H1 (cell line): ENCODE measurements at regions not wholly inside any gene's neighbourhood (a gene's known extent, or its start where the extent isn't known, plus 50 kb on each side); places are given as distances from the start of the nearest gene placed in this dataset.

Source experiments
- CTCF ChIA-PET: fragments of 300-600 bp; sonication (Branson Sonifier 250); formaldehyde crosslinking; loops from one replicate; lab custom pipeline; 2021; ENCODE audit not compliant: partially characterized antibody; lab: Charles Lee
- POLR2A ChIA-PET: fragments of 300-600 bp; sonication (Branson Sonifier 250); formaldehyde crosslinking; loops from one replicate; lab custom pipeline; 2021; ENCODE audit warnings: inconsistent platforms; ENCODE audit not compliant: partially characterized antibody; lab: Charles Lee
- DNase-seq, 2 experiments: peaks; one replicate each; pipeline versions ENCODE4 v3.0.0 to v3.0.0-alpha.2; 2010 to 2022; ENCODE audit warnings: low spot score in 2 of 2, low read depth in 1 of 2, mixed read lengths in 1 of 2
- FAIRE-seq: peaks from 2 replicates; lab custom pipeline; 2011; peaks lifted over from hg19 to GRCh38; lab: Jason Lieb, UNC
- H2AFZ ChIP-seq: 2 replicates; pipeline ENCODE4 v1.8.1; 2012; ENCODE audit warnings: low read length, inconsistent platforms
- H2AK5ac ChIP-seq: 2 replicates; pipeline ENCODE4 v1.6.1; 2013; ENCODE audit warnings: low read depth, low read length
- H2BK120ac ChIP-seq: replicated peaks from 2 replicates; pipeline ENCODE3; 2013; ENCODE audit warnings: low read depth, low read length, inconsistent platforms
- H2BK12ac ChIP-seq: 2 replicates; pipeline ENCODE4 v1.6.1; 2013; ENCODE audit warnings: low read depth, low read length
- H2BK15ac ChIP-seq: 2 replicates; pipeline ENCODE4 v1.6.1; 2013; ENCODE audit warnings: low read length
- H2BK20ac ChIP-seq: 2 replicates; pipeline ENCODE4 v1.6.1; 2013; ENCODE audit warnings: low read length
- H2BK5ac ChIP-seq: 2 replicates; pipeline ENCODE4 v1.6.1; 2013; ENCODE audit warnings: low read depth, low read length
- H3K14ac ChIP-seq: 2 replicates; pipeline ENCODE4 v1.6.1; 2013; ENCODE audit warnings: inconsistent platforms; ENCODE audit not compliant: insufficient read length
- H3K18ac ChIP-seq: 2 replicates; pipeline ENCODE4 v1.6.1; 2013; ENCODE audit warnings: low read length; ENCODE audit errors: extremely low read depth
- H3K23ac ChIP-seq: 2 replicates; pipeline ENCODE4 v1.6.1; 2013; ENCODE audit warnings: inconsistent platforms; ENCODE audit not compliant: insufficient read length
- H3K23me2 ChIP-seq: 2 replicates; pipeline ENCODE4 v1.6.1; 2013; ENCODE audit warnings: low read depth, low read length
- H3K27ac ChIP-seq: 2 replicates; pipeline ENCODE4 v1.6.1; 2011; ENCODE audit warnings: low read depth, low read length, inconsistent platforms
- H3K27me3 ChIP-seq, 4 experiments: replicated peaks in 1 of 4; 1 replicate in 1 of 4; 2 replicates in 3 of 4; pipeline versions ENCODE4 v1.6.1 to v1.8.1; 2011 to 2013; ENCODE audit warnings: low read length in 3 of 4, mild to moderate bottlenecking in 3 of 4, inconsistent platforms in 2 of 4, mixed read lengths in 2 of 4, moderate library complexity in 1 of 4; ENCODE audit not compliant: control insufficient read depth in 3 of 4, insufficient read depth in 3 of 4; ENCODE audit errors: extremely low read depth in 1 of 4
- H3K36me3 ChIP-seq, 4 experiments: 2 replicates each; pipeline versions ENCODE4 v1.6.1 to v1.8.1; 2011 to 2013; ENCODE audit warnings: mild to moderate bottlenecking in 4 of 4, low read length in 3 of 4, moderate library complexity in 2 of 4, control low read depth in 1 of 4, inconsistent platforms in 1 of 4; ENCODE audit not compliant: insufficient read depth in 4 of 4, control insufficient read depth in 2 of 4
- H3K4ac ChIP-seq: replicated peaks from 2 replicates; pipeline ENCODE3; 2013; ENCODE audit warnings: low read length, low read depth, mixed read lengths, inconsistent platforms; ENCODE audit not compliant: insufficient read length
- H3K4me1 ChIP-seq, 4 experiments: replicated peaks in 1 of 4; 1 replicate in 1 of 4; 2 replicates in 3 of 4; pipeline versions ENCODE4 v1.6.1 to v1.8.1; 2011 to 2013; ENCODE audit warnings: low read length in 3 of 4, inconsistent platforms in 2 of 4, mixed read lengths in 1 of 4; ENCODE audit not compliant: insufficient read depth in 4 of 4, control insufficient read depth in 3 of 4
- H3K4me2 ChIP-seq, 2 experiments: 2 replicates each; pipeline versions ENCODE4 v1.6.1 to v1.8.1; 2011 to 2013; ENCODE audit warnings: low read depth in 2 of 2, low read length in 2 of 2, control low read depth in 1 of 2, inconsistent platforms in 1 of 2, mild to moderate bottlenecking in 1 of 2; ENCODE audit not compliant: insufficient read depth in 1 of 2
- H3K4me3 ChIP-seq, 4 experiments: fragments of 200-600, 300-600 bp in 1 of 4; sonication (generic), shearing (Covaris generic), sonication (Bioruptor Twin) in 1 of 4; 2 replicates each; pipeline versions ENCODE4 v1.5.1 to v1.8.1; 2011 to 2016; ENCODE audit warnings: low read length in 4 of 4, low read depth in 3 of 4, control low read depth in 2 of 4, inconsistent platforms in 2 of 4, mild to moderate bottlenecking in 2 of 4, mixed read lengths in 1 of 4, moderate library complexity in 1 of 4; ENCODE audit not compliant: insufficient read depth in 2 of 4; ENCODE audit errors: extremely low read depth in 1 of 4
- H3K56ac ChIP-seq: replicated peaks from 2 replicates; pipeline ENCODE3; 2013; ENCODE audit warnings: low read depth, mild to moderate bottlenecking, mixed read lengths, low read length, inconsistent platforms; ENCODE audit not compliant: insufficient read length
- H3K79me1 ChIP-seq: 2 replicates; pipeline ENCODE4 v1.6.1; 2013; ENCODE audit warnings: low read depth, low read length, control low read depth
- H3K79me2 ChIP-seq, 2 experiments: 2 replicates each; pipeline versions ENCODE4 v1.6.1 to v1.8.1; 2012 to 2013; ENCODE audit warnings: low read length in 2 of 2, mild to moderate bottlenecking in 2 of 2, inconsistent platforms in 1 of 2; ENCODE audit not compliant: insufficient read depth in 2 of 2, control insufficient read depth in 1 of 2
- H3K9ac ChIP-seq, 4 experiments: replicated peaks in 1 of 4; 1 replicate in 1 of 4; 2 replicates in 3 of 4; pipeline versions ENCODE4 v1.6.1 to v1.8.1; 2011 to 2013; ENCODE audit warnings: low read depth in 3 of 4, low read length in 3 of 4, control low read depth in 2 of 4, mild to moderate bottlenecking in 2 of 4, moderate library complexity in 2 of 4, inconsistent platforms in 1 of 4; ENCODE audit errors: extremely low read depth in 1 of 4
- H3K9me3 ChIP-seq, 2 experiments: 2 replicates each; pipeline versions ENCODE4 v1.6.1 to v1.8.1; 2012 to 2013; ENCODE audit warnings: mild to moderate bottlenecking in 2 of 2, moderate library complexity in 2 of 2, control low read depth in 1 of 2, inconsistent platforms in 1 of 2, low read depth in 1 of 2, low read length in 1 of 2, mixed read lengths in 1 of 2; ENCODE audit not compliant: insufficient read depth in 2 of 2
- H4K20me1 ChIP-seq, 2 experiments: replicated peaks in 1 of 2; 2 replicates each; pipeline versions ENCODE3 to v1.8.1; 2011 to 2013; ENCODE audit warnings: inconsistent platforms in 2 of 2, low read length in 2 of 2, mild to moderate bottlenecking in 1 of 2; ENCODE audit not compliant: insufficient read depth in 2 of 2, control insufficient read depth in 1 of 2
- H4K5ac ChIP-seq: 2 replicates; pipeline ENCODE4 v1.6.1; 2013; ENCODE audit warnings: low read length, low read depth, mixed read lengths, inconsistent platforms; ENCODE audit not compliant: insufficient read length
- H4K8ac ChIP-seq: 2 replicates; pipeline ENCODE4 v1.8.0; 2013; ENCODE audit warnings: mild to moderate bottlenecking, moderate library complexity, low read length, inconsistent platforms; ENCODE audit not compliant: insufficient read depth; ENCODE audit errors: extremely low read depth
- H4K91ac ChIP-seq: replicated peaks from 2 replicates; pipeline ENCODE3; 2013; ENCODE audit warnings: low read length, mixed read lengths, inconsistent platforms; ENCODE audit not compliant: insufficient read length
- ATF2 ChIP-seq: IDR thresholded peaks from 2 replicates; pipeline ENCODE4 v1.6.1; 2012; ENCODE audit warnings: low read length, inconsistent platforms
- CHD2 ChIP-seq: IDR thresholded peaks from 2 replicates; pipeline ENCODE4 v1.6.1; 2012; ENCODE audit warnings: low read length, improper control_type of control experiment
- GABPA ChIP-seq: IDR thresholded peaks from 2 replicates; pipeline ENCODE4 v1.6.1; 2011; ENCODE audit warnings: mild to moderate bottlenecking, low read length, moderate library complexity, borderline replicate concordance; ENCODE audit not compliant: insufficient read depth
- HDAC2 ChIP-seq, 2 experiments: fragments of 300-600 bp in 1 of 2; sonication (generic) in 1 of 2; IDR thresholded peaks; 2 replicates each; pipeline ENCODE4 v1.6.1; 2011 to 2012; ENCODE audit warnings: low read depth in 2 of 2, low read length in 2 of 2, mild to moderate bottlenecking in 2 of 2, moderate library complexity in 2 of 2, borderline replicate concordance in 1 of 2, inconsistent platforms in 1 of 2
- HDAC6 ChIP-seq: IDR thresholded peaks from one replicate; pipeline ENCODE4 v1.7.1; 2012; ENCODE audit warnings: low read depth, mild to moderate bottlenecking, inconsistent platforms, low read length, moderate library complexity
- JUND ChIP-seq: IDR thresholded peaks from 2 replicates; pipeline ENCODE4 v1.6.1; 2011; ENCODE audit warnings: mild to moderate bottlenecking, improper control_type of control experiment, low read length
- KDM4A ChIP-seq: IDR thresholded peaks from one replicate; pipeline ENCODE4 v1.7.1; 2012; ENCODE audit warnings: low read depth, mild to moderate bottlenecking, moderate library complexity, low read length, inconsistent platforms; ENCODE audit not compliant: severe bottlenecking
- MAFK ChIP-seq: IDR thresholded peaks from 2 replicates; pipeline ENCODE4 v1.6.1; 2012; ENCODE audit warnings: low read depth, mild to moderate bottlenecking, improper control_type of control experiment, low read length
- PHF8 ChIP-seq: fragments of 200-600 bp; sonication (generic); conservative IDR thresholded peaks from 2 replicates; pipeline ENCODE4 v1.7.1; 2012; ENCODE audit warnings: low read depth, mild to moderate bottlenecking, inconsistent platforms, low read length, moderate library complexity
- RXRA ChIP-seq: IDR thresholded peaks from 2 replicates; pipeline ENCODE4 v1.6.1; 2011; ENCODE audit warnings: low read depth, mild to moderate bottlenecking, low read length, moderate library complexity; ENCODE audit not compliant: insufficient read depth
- TAF7 ChIP-seq: optimal IDR thresholded peaks from 2 replicates; pipeline ENCODE3; 2011; ENCODE audit warnings: low read depth, mild to moderate bottlenecking, inconsistent platforms, low read length, moderate library complexity, borderline replicate concordance
- TBP ChIP-seq: IDR thresholded peaks from 2 replicates; pipeline ENCODE4 v1.6.1; 2011; ENCODE audit warnings: low read depth, low read length, improper control_type of control experiment
- TEAD4 ChIP-seq: IDR thresholded peaks from 2 replicates; pipeline ENCODE4 v1.6.1; 2012; ENCODE audit warnings: low read depth, low read length, inconsistent platforms, mixed read lengths
- WGBS, 2 experiments: shearing (Covaris generic) in 1 of 2; methylation state at CpG; one replicate each; pipeline versions ENCODE4 v1.1.6 to v1.1.7; 2013 to 2015; ENCODE audit warnings: low lambda C conversion rate in 2 of 2, mixed read lengths in 2 of 2, inconsistent platforms in 1 of 2, low coverage in 1 of 2, missing lambda C conversion rate in 1 of 2; ENCODE audit not compliant: insufficient replicate concordance in 2 of 2, insufficient coverage in 1 of 2, insufficient read length in 1 of 2; ENCODE audit errors: extremely low coverage in 1 of 2, missing lambda C conversion rate in 1 of 2; 5-methylcytosine and 5-hydroxymethylcytosine counted together

- DNase-seq (no peak), FAIRE-seq (no peak)
- no peak overlapping the region for H3K14ac ChIP-seq
- H3K18ac ChIP-seq, result no peak overlapping the region
- H2AK5ac ChIP-seq, result no peak overlapping the region
- H4K20me1 ChIP-seq, result no peaks in the 10 kb centered on the region
- H3K4me1 ChIP-seq, result peaks cover 0 to 1% (median 0%) of the 10 kb centered on the region in 4 experiments; a peak in 1 of 7 replicates
- H2BK15ac ChIP-seq, result no peak overlapping the region
- H2BK5ac ChIP-seq, result no peak overlapping the region
- H2AFZ ChIP-seq, result no peak overlapping the region
- no peak overlapping the region for H3K23ac ChIP-seq
- no peak overlapping the region for H3K4me3 ChIP-seq
- H3K79me1 ChIP-seq, result no peaks in the 10 kb centered on the region
- no peak overlapping the region for H2BK12ac ChIP-seq
- H3K79me2 ChIP-seq, result no peaks in the 10 kb centered on the region
- H4K8ac ChIP-seq, result no peak overlapping the region
- ChIA-PET CTCF (interaction anchor here (0.6 to 0.8 kb wide), 2 partner anchors 19 to 32 kb away, joined by 3 read pairs; no protein-coding TSS in a partner anchor), POLR2A (no interaction called here)
- H3K56ac ChIP-seq, result no peak overlapping the region
- WGBS, 2 experiments, result 95% methylated on average over 1 of the region's 1 CpG; no CpG with 5 or more reads in 1 of the 2 experiments
- H4K5ac ChIP-seq, result no peak overlapping the region
- no peaks in the 10 kb centered on the region for H3K9me3 ChIP-seq
- H3K4me2 ChIP-seq, result no peak overlapping the region
- H2BK20ac ChIP-seq, result no peak overlapping the region
- no peak overlapping the region for H3K9ac ChIP-seq
- no peaks in the 10 kb centered on the region for H3K23me2 ChIP-seq
- H3K4ac ChIP-seq, result no peak overlapping the region
- H3K27ac ChIP-seq, result no peak overlapping the region
- no peak overlapping the region for H2BK120ac ChIP-seq
- H3K36me3 ChIP-seq, result no peaks in the 10 kb centered on the region
- H3K27me3 ChIP-seq, result no peaks in the 10 kb centered on the region
- no peak overlapping the region for H4K91ac ChIP-seq
- TF ChIP-seq PHF8 (no peak), TEAD4 (no peak), HDAC6 (no peak), GABPA (no peak), RXRA (no peak), JUND (no peak), ATF2 (no peak), MAFK (no peak), HDAC2 (IDR thresholded peaks at IDR 0.05; ENCODE audit: borderline replicate concordance in 1 of 2, low read depth in 2 of 2, low read length in 2 of 2) (no peak), TBP (no peak), KDM4A (no peak), CHD2 (no peak), TAF7 (no peak)
Measured at GRCh38 chr6:163721435-163721834, 306.9 kb downstream of the QKI start.
